ENCODE measurements at regions not wholly inside any gene's neighbourhood (a gene's known extent, or its start where the extent isn't known, plus 50 kb on each side); places are given as distances from the start of the nearest gene placed in this dataset.

GRCh38 chr2:42881732-42882131 is 89.3 kb upstream of the HAAO start:
- Histone ChIP-seq H3K27ac (replicated peaks) (no peak overlapping the region), H3K4me3 (replicated peaks; ENCODE audit: insufficient read depth, low read length) (no peak overlapping the region), H3K27me3 (ENCODE audit: insufficient read depth, poor library complexity, severe bottlenecking) (no peaks in the 10 kb centered on the region)
- no peak for DNase-seq (ENCODE audit: low read depth in 1 of 2, low spot score in 1 of 2)
- TF ChIP-seq GABPA (IDR thresholded peaks at IDR 0.05; ENCODE audit: low read depth) = no peak
- TF ChIP-seq SPI1 (IDR thresholded peaks at IDR 0.05; ENCODE audit: borderline replicate concordance, low read depth) = no peak
- no peak for TF ChIP-seq POLR2AphosphoS5 (IDR thresholded peaks at IDR 0.05; ENCODE audit: low read depth)
- TF ChIP-seq, protein P1, sequence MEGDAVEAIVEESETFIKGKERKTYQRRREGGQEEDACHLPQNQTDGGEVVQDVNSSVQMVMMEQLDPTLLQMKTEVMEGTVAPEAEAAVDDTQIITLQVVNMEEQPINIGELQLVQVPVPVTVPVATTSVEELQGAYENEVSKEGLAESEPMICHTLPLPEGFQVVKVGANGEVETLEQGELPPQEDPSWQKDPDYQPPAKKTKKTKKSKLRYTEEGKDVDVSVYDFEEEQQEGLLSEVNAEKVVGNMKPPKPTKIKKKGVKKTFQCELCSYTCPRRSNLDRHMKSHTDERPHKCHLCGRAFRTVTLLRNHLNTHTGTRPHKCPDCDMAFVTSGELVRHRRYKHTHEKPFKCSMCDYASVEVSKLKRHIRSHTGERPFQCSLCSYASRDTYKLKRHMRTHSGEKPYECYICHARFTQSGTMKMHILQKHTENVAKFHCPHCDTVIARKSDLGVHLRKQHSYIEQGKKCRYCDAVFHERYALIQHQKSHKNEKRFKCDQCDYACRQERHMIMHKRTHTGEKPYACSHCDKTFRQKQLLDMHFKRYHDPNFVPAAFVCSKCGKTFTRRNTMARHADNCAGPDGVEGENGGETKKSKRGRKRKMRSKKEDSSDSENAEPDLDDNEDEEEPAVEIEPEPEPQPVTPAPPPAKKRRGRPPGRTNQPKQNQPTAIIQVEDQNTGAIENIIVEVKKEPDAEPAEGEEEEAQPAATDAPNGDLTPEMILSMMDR (IDR thresholded peaks at IDR 0.05; ENCODE audit: insufficient read depth, low read length) = no peak
- no peak for TF ChIP-seq REST (IDR thresholded peaks at IDR 0.05; ENCODE audit: insufficient replicate concordance, low read depth)

DNA sequence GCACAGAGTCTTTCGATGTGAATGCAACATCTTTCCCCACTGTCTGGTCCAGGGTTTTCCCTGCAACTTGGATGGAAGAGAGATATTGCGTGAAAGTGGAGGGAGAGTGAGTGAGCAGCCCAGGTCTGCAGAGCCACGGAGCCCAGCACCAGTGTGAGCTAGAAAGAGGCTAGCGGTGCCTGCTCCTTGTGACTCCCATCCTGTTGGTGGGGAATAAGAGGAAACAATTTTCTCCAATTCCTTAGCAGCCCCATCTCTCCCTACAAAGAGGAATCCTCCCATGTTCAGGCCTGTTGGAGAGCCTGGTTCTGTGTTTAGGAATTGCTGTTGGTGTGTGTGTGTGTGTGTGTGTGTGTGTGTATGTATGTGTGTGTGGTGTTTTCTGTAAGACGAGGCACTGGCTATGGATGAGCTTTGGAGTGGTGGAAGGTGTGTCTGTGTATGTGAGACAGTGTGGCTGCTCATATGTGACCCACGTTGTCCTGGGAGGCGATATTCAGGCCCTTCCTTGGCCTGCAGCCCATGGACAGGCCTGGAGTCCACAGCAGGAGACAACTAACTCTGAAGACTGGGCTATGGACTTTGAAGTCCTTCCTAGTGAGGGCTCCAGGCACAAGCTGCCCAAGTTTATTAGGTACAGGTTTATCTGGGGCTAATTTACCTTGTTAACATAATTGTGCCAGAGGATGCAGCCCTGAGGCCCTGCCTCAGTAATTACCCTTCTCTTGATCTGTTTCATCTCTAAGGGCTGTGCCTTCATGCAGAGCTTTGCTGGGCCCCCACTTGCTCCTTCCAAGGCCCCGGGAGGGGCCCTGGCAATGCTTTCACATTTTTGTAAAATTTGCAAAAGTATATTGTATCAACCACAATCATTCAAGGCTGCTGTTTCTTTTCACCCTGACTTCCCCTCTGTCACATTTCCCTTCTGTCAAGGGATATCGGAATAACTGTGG is 88.6 kb upstream of the HAAO start:
- Histone ChIP-seq H3K27ac (replicated peaks) (no peak overlapping the region), H3K4me3 (replicated peaks; ENCODE audit: insufficient read depth, low read length) (no peak overlapping the region), H3K27me3 (ENCODE audit: insufficient read depth, poor library complexity, severe bottlenecking) (no peaks in the 10 kb centered on the region)
- no peak for DNase-seq (ENCODE audit: low read depth in 1 of 2, low spot score in 1 of 2)
- no peak for TF ChIP-seq GABPA (IDR thresholded peaks at IDR 0.05; ENCODE audit: low read depth)
- TF ChIP-seq, protein P1 (IDR thresholded peaks at IDR 0.05; ENCODE audit: insufficient read depth, low read length) = no peak
- TF ChIP-seq REST (IDR thresholded peaks at IDR 0.05; ENCODE audit: insufficient replicate concordance, low read depth) = no peak
- TF ChIP-seq SPI1 (IDR thresholded peaks at IDR 0.05; ENCODE audit: borderline replicate concordance, low read depth) = no peak
- no peak for TF ChIP-seq POLR2AphosphoS5 (IDR thresholded peaks at IDR 0.05; ENCODE audit: low read depth)

GRCh38 chr2:42879913-42880737 is 87.7 kb upstream of the HAAO start:
- Histone ChIP-seq H3K27ac (replicated peaks) (no peak overlapping the region), H3K27me3 (ENCODE audit: insufficient read depth, poor library complexity, severe bottlenecking) (no peaks in the 10 kb centered on the region), H3K4me3 (replicated peaks; ENCODE audit: insufficient read depth, low read length) (no peak overlapping the region)
- DNase-seq (ENCODE audit: low read depth in 1 of 2, low spot score in 1 of 2) = no peak
- TF ChIP-seq SPI1 (IDR thresholded peaks at IDR 0.05; ENCODE audit: borderline replicate concordance, low read depth) = no peak
- no peak for TF ChIP-seq REST (IDR thresholded peaks at IDR 0.05; ENCODE audit: insufficient replicate concordance, low read depth)
- no peak for TF ChIP-seq GABPA (IDR thresholded peaks at IDR 0.05; ENCODE audit: low read depth)
- TF ChIP-seq POLR2AphosphoS5 (IDR thresholded peaks at IDR 0.05; ENCODE audit: low read depth) = no peak
- TF ChIP-seq, protein P1 (IDR thresholded peaks at IDR 0.05; ENCODE audit: insufficient read depth, low read length) = no peak
